GM12874 (cell line): ENCODE measurements at regions not wholly inside any gene's neighbourhood (a gene's known extent, or its start where the extent isn't known, plus 50 kb on each side); places are given as distances from the start of the nearest gene placed in this dataset.

Experiments
- TF ChIP-seq, protein P1 (sequence below): IDR thresholded peaks from 2 replicates; pipeline ENCODE4 v1.5.1; 2011; ENCODE audit warnings: low read depth, mild to moderate bottlenecking, control low read depth, low read length, moderate library complexity; ENCODE audit not compliant: insufficient read depth

DNA sequence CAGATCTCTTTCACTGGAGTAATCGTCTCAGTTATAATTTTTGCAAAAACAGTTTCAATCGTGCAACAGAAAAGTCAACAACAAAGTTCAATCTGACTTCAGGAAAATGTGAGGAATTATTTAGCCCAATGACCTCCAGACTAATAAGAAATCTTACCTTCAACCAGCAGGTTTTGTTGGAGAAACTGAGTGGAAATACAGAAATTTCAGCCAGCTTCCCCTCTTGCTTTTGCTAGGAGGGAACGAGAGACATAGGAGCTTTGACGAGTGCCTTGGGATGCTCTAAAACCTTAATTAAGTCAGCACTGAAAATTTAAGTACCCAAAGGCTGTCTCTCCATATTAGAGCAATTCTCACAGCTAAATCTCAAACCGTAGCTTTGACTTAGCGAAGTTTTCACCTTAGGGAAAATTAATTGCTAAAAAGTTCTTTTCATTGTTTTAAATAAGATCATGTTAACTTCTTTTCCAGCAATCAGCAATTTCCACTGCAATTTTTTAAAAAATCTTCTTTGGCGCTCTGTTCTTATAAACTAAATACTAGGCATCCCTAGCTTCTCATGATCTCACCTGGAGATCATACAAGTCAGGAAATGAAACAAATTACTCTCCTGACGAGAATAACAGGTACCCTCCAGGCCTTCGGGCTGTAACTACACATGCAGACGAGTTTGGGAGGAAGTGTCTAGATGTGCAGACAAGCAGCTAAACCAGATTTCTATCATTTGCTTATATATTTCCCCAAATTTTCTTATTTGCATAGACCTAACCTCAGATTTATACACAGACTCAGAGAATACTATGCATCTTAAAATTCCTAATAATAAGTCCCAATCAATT, 250.2 kb downstream of the FAM43A start:
- TF ChIP-seq, protein P1, sequence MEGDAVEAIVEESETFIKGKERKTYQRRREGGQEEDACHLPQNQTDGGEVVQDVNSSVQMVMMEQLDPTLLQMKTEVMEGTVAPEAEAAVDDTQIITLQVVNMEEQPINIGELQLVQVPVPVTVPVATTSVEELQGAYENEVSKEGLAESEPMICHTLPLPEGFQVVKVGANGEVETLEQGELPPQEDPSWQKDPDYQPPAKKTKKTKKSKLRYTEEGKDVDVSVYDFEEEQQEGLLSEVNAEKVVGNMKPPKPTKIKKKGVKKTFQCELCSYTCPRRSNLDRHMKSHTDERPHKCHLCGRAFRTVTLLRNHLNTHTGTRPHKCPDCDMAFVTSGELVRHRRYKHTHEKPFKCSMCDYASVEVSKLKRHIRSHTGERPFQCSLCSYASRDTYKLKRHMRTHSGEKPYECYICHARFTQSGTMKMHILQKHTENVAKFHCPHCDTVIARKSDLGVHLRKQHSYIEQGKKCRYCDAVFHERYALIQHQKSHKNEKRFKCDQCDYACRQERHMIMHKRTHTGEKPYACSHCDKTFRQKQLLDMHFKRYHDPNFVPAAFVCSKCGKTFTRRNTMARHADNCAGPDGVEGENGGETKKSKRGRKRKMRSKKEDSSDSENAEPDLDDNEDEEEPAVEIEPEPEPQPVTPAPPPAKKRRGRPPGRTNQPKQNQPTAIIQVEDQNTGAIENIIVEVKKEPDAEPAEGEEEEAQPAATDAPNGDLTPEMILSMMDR = no peak

DNA sequence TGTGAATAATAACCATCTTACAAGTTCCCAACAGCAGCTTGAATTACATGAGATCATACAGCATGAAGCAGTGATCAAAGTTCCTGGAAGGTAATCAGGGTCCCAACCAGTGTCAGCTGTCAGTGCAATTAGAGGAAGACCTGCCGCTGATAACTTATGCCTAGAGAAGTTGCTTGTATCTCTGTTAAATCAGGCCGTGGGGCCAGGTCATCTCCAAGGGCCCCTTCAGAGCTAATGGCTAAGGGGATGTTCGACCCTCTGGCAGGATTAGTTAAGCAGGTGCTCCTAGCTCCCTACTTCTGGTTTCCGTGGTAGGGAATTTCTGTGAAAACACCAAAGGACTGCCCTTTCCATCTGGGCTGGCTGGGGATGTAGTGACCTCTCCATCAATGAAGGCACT, 251.0 kb downstream of the FAM43A start:
- TF ChIP-seq, protein P1 = no peak

GRCh38 chr3:194937144-194937543, 251.5 kb downstream of the FAM43A start:
- TF ChIP-seq, protein P1 = no peak

GRCh38 chr3:194937882-194938321, 252.2 kb downstream of the FAM43A start:
- TF ChIP-seq, protein P1 = no peak

- TF ChIP-seq, protein P1 = no peak
These were observed 253.3 kb downstream of the FAM43A start for GRCh38 chr3:194938845-194939531.

GRCh38 chr3:194939532-194939909, 253.8 kb downstream of the FAM43A start:
- TF ChIP-seq, protein P1 = no peak

DNA sequence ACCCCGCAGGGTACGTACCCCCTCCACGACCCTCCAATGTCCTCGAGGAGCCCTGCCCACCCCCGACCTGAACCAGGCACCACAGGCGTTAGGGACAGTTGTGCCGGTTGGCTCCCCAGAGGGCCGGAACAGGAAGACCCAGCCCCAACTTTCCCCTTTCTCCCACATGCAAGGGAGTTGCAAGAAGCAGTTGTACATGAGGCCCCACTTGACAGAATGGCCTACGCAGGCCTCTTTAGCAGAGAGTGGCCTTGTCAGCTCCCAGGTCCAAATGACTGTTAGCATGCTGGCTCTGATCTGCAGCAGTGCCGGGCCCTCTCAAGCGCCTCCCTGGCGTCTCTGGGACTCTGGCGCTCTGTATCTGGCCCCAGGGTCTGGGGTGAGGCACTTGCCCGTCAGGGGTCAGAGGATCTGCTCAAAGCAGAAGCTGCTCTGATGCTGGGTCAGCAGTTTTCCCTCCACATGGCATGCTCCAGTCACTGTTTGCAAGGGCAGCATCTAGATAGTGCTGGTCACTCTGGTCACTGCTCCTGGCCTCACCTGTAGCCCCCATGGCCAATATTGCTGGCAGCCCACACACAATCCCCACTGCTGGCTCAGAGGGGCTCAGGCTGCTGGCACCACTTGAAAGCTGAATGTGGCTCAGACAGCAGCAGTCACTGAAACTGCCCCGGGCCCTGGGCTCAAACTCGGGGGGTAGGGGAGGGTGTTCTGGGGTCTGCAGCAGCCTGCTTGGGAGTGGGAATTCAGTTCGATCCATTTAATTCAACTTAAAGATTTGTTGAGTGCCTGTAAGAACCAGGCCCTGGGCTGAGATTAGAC, 254.5 kb downstream of the FAM43A start:
- TF ChIP-seq, protein P1 = no peak
